HUES48 (cell line): ENCODE measurements at regions not wholly inside any gene's neighbourhood (a gene's known extent, or its start where the extent isn't known, plus 50 kb on each side); places are given as distances from the start of the nearest gene placed in this dataset.

ENCODE experiments used
- H3K27ac ChIP-seq: one replicate; pipeline ENCODE4 v1.7.0; 2013; ENCODE audit warnings: low read depth, low read length, inconsistent platforms
- H3K27me3 ChIP-seq: 2 replicates; pipeline ENCODE4 v1.6.1; 2013; ENCODE audit warnings: mild to moderate bottlenecking, low read length; ENCODE audit not compliant: control insufficient read depth, insufficient read depth
- H3K36me3 ChIP-seq: 2 replicates; pipeline ENCODE4 v1.6.1; 2013; ENCODE audit warnings: low read length; ENCODE audit not compliant: control insufficient read depth, insufficient read depth
- H3K4me1 ChIP-seq: 2 replicates; pipeline ENCODE4 v1.6.1; 2013; ENCODE audit warnings: mild to moderate bottlenecking, low read length; ENCODE audit not compliant: control insufficient read depth, insufficient read depth
- H3K4me3 ChIP-seq: 2 replicates; pipeline ENCODE4 v1.5.1; 2013; ENCODE audit warnings: mild to moderate bottlenecking, low read depth, low read length
- H3K9ac ChIP-seq: 2 replicates; pipeline ENCODE4 v1.6.1; 2013; ENCODE audit warnings: mild to moderate bottlenecking, low read depth, low read length, moderate library complexity
- H3K9me3 ChIP-seq: 2 replicates; pipeline ENCODE4 v1.6.1; 2013; ENCODE audit warnings: low read length; ENCODE audit not compliant: control insufficient read depth, insufficient read depth

DNA sequence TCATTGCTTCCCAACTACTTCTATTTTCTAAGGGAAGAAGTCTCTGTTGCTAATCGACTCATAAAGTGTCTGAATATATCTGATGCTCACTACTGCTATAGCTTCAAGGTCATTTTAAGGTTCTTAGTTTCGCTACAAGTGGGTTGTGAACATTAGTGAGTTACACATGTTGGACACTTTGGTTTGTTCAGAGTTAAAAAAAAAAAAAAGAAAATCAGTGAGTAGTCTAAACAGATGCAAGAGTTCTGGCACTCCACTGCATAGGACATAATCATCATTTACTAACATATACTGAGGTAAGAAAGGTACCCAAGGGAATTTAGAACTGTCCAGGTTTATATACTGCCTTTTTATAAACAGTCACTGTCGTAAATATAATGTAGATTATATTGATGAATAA lies 108.8 kb downstream of the KLF12 start:
- no peak overlapping the region for H3K4me3 ChIP-seq
- H3K27ac ChIP-seq, result peak overlapping the region; percentile 46
- no peaks in the 10 kb centered on the region for H3K9me3 ChIP-seq
- H3K9ac ChIP-seq, result no peak overlapping the region
- H3K27me3 ChIP-seq, result no peaks in the 10 kb centered on the region
- H3K4me1 ChIP-seq, result peaks cover 38% of the 10 kb centered on the region
- H3K36me3 ChIP-seq, result no peaks in the 10 kb centered on the region

DNA sequence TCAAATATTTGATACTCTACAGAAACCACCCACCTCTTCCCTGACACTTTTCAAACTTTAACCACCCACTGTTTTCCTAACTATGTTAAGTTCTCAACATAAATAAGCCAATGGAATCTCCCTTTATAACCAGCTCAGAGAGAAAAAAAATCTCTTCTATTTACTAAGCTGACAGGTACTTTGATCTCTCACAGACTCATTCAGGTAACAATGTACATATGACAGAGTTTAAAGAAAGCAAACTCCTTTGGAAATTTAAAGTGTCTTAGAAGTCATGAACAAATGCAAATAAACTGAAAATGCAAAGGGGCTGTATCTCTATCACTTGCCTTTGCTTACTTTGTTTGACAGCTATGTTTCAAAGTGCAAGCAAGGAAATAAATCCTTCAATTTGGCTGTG lies 109.3 kb downstream of the KLF12 start:
- Histone ChIP-seq H3K9me3 (no peaks in the 10 kb centered on the region), H3K27me3 (no peaks in the 10 kb centered on the region), H3K27ac (peak overlapping the region; percentile 46), H3K4me3 (no peak overlapping the region), H3K4me1 (peaks cover 38% of the 10 kb centered on the region), H3K9ac (no peak overlapping the region), H3K36me3 (no peaks in the 10 kb centered on the region)

DNA sequence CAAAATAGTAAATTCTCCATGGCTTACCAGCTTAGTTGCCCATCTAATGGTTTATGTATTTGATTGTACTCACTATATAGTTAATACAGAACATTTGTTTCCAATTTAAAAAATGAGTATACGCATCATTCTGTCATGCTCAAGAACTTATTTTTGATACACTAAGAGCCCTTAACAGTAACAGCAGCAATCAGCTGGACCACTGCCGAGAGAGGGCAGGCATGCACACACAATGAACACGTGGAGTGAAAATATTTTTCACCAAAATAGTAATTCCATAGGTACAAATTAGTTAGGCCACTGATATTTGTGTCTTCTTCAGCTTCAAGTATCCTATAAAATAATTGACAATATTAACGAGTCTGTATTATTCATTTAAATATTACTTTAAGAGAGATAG lies 109.9 kb downstream of the KLF12 start:
- Histone ChIP-seq H3K9ac (no peak overlapping the region), H3K36me3 (no peaks in the 10 kb centered on the region), H3K9me3 (no peaks in the 10 kb centered on the region), H3K4me3 (no peak overlapping the region), H3K27ac (peak overlapping the region; percentile 9), H3K4me1 (peaks cover 38% of the 10 kb centered on the region), H3K27me3 (no peaks in the 10 kb centered on the region)

DNA sequence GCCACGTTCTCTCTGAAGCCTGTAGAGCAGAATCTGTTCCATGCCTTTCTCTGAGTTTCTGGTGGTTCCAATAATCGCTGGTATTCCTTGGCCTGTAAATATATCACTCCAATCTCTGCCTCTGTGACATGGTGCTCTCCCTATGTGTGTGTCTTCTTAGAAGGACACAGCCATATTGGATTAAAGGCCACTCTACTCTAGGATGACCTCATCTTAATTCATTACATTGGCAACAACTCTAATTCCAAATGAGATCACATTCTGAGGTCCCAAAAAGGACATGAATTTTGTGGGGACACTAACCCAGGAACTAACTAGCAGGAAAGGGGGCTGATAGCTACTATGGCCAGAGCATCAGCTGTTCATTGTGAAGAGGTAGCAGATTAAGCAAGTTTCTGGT lies 110.7 kb downstream of the KLF12 start:
- Histone ChIP-seq H3K36me3 (no peaks in the 10 kb centered on the region), H3K27me3 (no peaks in the 10 kb centered on the region), H3K27ac (no peak overlapping the region), H3K9ac (no peak overlapping the region), H3K9me3 (no peaks in the 10 kb centered on the region), H3K4me1 (peaks cover 38% of the 10 kb centered on the region), H3K4me3 (no peak overlapping the region)

DNA sequence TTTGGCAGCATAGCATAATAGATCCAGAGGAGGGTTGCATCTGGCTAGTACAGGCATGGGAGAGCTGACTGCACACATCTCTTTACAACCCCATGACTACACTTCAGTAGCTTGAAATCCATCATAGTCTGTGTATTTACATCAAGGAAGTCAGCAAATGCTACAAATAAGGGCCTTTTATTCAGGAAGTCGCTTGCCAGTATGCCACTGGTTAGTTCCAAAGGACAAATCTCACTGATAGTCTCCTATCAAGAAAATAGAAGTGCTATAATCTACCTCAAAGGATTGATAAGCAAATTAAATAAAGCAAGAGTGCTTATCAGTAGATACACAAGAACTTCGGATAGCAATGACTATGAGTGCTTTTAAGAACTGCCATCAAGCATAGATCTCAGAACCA lies 112.7 kb downstream of the KLF12 start:
- Histone ChIP-seq H3K36me3 (no peaks in the 10 kb centered on the region), H3K9ac (no peak overlapping the region), H3K4me3 (no peak overlapping the region), H3K27ac (no peak overlapping the region), H3K9me3 (no peaks in the 10 kb centered on the region), H3K27me3 (no peaks in the 10 kb centered on the region), H3K4me1 (peaks cover 21% of the 10 kb centered on the region)

- no peak overlapping the region for H3K9ac ChIP-seq
- no peak overlapping the region for H3K4me3 ChIP-seq
- 0 out of 2 replicates have a peak, but pooled peaks cover 5% of the 10 kb centered on the region for H3K4me1 ChIP-seq
- no peak overlapping the region for H3K27ac ChIP-seq
- H3K36me3 ChIP-seq, result no peaks in the 10 kb centered on the region
- H3K9me3 ChIP-seq, result no peaks in the 10 kb centered on the region
- no peaks in the 10 kb centered on the region for H3K27me3 ChIP-seq
Observed at GRCh38 chr13:74018062-74018431, 116.2 kb downstream of the KLF12 start.

DNA sequence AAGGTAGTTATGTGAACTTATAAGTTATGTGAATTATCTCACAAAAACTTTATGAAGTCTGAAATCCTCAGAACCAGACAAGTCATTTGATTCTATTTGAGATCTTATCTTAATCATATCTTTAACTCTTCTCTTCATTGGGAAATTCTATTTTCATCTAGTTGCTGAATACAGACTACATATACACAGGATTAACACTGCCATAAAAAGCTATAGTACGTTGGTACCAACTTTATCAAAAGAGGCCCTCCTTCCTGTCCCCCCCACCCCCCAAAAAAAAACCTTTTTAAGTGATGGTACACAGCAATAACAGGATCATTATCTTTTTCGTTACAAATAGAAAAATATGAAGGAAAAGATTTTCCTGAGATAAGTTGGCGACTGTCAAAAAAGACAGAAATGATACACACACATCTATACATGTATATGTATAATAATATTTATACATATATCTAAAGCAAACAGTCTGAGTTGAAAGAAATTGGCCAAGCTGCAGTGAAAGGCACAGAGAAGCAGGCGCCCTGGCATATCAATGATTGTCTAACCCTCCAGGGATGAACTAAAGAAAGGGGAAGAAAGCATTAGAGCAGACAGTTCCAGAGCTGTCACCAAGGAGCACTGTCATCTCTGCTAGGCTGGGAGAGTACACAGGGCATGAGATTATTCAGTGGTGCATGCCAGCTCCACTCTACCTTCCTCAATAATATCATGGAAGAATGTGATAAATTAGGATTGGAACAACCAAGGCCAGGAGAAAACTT lies 116.7 kb downstream of the KLF12 start:
- Histone ChIP-seq H3K36me3 (no peaks in the 10 kb centered on the region), H3K4me3 (no peak overlapping the region), H3K9me3 (no peaks in the 10 kb centered on the region), H3K27me3 (no peaks in the 10 kb centered on the region), H3K27ac (no peak overlapping the region), H3K4me1 (0 out of 2 replicates have a peak, but pooled peaks cover 5% of the 10 kb centered on the region), H3K9ac (no peak overlapping the region)

- Histone ChIP-seq H3K27me3 (no peaks in the 10 kb centered on the region), H3K9ac (no peak overlapping the region), H3K4me1 (0 out of 2 replicates have a peak, but pooled peaks cover 5% of the 10 kb centered on the region), H3K9me3 (no peaks in the 10 kb centered on the region), H3K36me3 (no peaks in the 10 kb centered on the region), H3K27ac (no peak overlapping the region), H3K4me3 (no peak overlapping the region)
Observed at GRCh38 chr13:74015137-74015536, 119.1 kb downstream of the KLF12 start.

- H3K27me3 ChIP-seq, result no peaks in the 10 kb centered on the region
- no peaks in the 10 kb centered on the region for H3K36me3 ChIP-seq
- H3K4me1 ChIP-seq, result 0 out of 2 replicates have a peak, but pooled peaks cover 3% of the 10 kb centered on the region
- no peak overlapping the region for H3K4me3 ChIP-seq
- H3K9ac ChIP-seq, result no peak overlapping the region
- H3K9me3 ChIP-seq, result no peaks in the 10 kb centered on the region
- H3K27ac ChIP-seq, result no peak overlapping the region
Observed at GRCh38 chr13:74009100-74009668, 125.0 kb downstream of the KLF12 start.

DNA sequence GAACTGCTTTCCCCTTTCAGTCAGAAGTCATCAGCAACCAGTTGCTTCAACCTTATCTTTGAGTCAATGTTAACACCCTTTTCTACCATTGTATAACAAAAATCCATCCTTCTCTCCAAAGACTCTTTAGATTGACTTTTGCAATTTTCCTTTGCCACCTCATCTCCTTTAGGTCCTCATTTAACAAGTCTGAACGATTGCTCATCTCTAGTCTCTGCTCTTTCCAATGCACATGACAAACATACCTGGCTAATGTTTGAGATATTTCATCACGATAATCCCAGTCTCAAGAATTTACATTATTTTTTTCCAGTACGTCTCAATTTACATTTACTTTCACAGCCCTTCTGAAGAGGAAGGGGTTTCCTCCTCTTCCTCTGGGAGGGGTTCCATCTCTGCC lies 127.5 kb downstream of the KLF12 start:
- Histone ChIP-seq H3K9ac (no peak overlapping the region), H3K27ac (no peak overlapping the region), H3K9me3 (no peaks in the 10 kb centered on the region), H3K4me1 (no peaks in the 10 kb centered on the region), H3K36me3 (no peaks in the 10 kb centered on the region), H3K27me3 (no peaks in the 10 kb centered on the region), H3K4me3 (no peak overlapping the region)

DNA sequence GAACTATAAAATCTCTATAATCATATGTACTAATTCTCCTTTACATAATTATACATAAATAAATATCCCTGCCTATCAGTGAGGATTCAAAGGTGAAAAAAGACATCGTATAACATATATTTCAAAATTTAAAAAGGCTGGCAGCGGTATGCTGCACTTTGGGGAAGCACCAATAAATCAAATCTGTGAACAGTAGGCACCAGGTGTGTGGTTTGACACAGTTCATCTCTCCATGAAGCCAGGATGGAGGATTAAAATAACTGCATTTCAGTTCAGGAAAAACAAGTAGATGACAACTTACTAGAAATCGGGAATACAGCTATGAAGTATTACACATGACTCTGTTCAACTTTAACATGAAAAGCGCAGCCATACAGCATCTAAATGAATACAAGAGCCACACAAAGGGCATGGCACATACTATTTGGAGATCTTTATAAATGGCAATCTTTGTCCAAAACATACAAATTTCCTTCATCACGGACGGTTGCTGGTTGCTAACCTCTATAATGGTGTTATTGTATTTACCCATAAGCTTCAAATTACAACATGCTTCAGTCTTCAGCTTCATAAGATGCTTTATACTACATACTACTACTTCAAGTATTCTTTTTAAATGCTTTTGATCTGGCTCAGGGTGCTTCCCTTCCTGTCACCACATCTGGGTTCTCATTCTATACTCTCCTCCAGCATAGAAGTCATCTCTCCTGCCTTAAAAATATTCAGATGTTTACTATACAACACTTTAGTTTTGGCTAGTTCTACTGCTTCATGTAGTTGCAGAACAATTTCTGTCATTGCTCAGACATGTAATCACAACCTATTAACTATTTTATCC lies 128.7 kb downstream of the KLF12 start:
- Histone ChIP-seq H3K36me3 (no peaks in the 10 kb centered on the region), H3K4me3 (no peak overlapping the region), H3K27ac (no peak overlapping the region), H3K4me1 (no peaks in the 10 kb centered on the region), H3K9me3 (no peaks in the 10 kb centered on the region), H3K9ac (no peak overlapping the region), H3K27me3 (no peaks in the 10 kb centered on the region)
